IMR-90 (cell line): ENCODE measurements at regions not wholly inside any gene's neighbourhood (a gene's known extent, or its start where the extent isn't known, plus 50 kb on each side); places are given as distances from the start of the nearest gene placed in this dataset.

ENCODE experiments used
- ATAC-seq: fragments of 200-7000 bp; cut with Tn5 transposase; 2 replicates; pipeline ENCODE4 v1.9.1; 2020; ENCODE audit warnings: low read depth, mild to moderate bottlenecking, moderate library complexity
- BruUV-seq: library from RNA; stranded (reverse); fragments of 400-500 nt; replicated peaks from 2 replicates; lab custom pipeline; 2021; lab: Mats Ljungman, UMichigan
- CTCF ChIA-PET: fragments of 300-600 bp; formaldehyde crosslinking; extraction: SDS; loops from one replicate; lab custom pipeline; 2021; ENCODE audit warnings: antibody characterized with exemption; lab: Yijun Ruan, JAX
- POLR2A ChIA-PET: fragments of 300-600 bp; sonication (Branson Sonifier 250); formaldehyde crosslinking; loops from one replicate; lab custom pipeline; 2022; ENCODE audit warnings: antibody characterized with exemption; ENCODE audit not compliant: unreplicated experiment; lab: Charles Lee
- DNase-seq: peaks from one replicate; pipeline ENCODE4 v3.0.0; 2013
- H2AFZ ChIP-seq: replicated peaks from 2 replicates; pipeline ENCODE3; 2013; ENCODE audit warnings: low read length, mild to moderate bottlenecking; ENCODE audit not compliant: poor library complexity
- H2AK5ac ChIP-seq: 2 replicates; pipeline ENCODE4 v1.6.1; 2013; ENCODE audit warnings: low read depth, low read length, inconsistent platforms
- H2AK9ac ChIP-seq: replicated peaks from 2 replicates; pipeline ENCODE3; 2013; ENCODE audit warnings: mild to moderate bottlenecking, low read depth, low read length, moderate library complexity; ENCODE audit not compliant: poor library complexity
- H2BK120ac ChIP-seq: 2 replicates; pipeline ENCODE4 v1.6.1; 2013; ENCODE audit warnings: low read depth, low read length, inconsistent platforms
- H2BK15ac ChIP-seq: 3 replicates; pipeline ENCODE4 v1.6.1; 2013; ENCODE audit warnings: low read depth, low read length, inconsistent platforms
- H2BK20ac ChIP-seq: 2 replicates; pipeline ENCODE4 v1.6.1; 2013; ENCODE audit warnings: low read depth, mild to moderate bottlenecking, inconsistent platforms, low read length, moderate library complexity
- H2BK5ac ChIP-seq: 2 replicates; pipeline ENCODE4 v1.6.1; 2013; ENCODE audit warnings: mild to moderate bottlenecking, low read depth, low read length, inconsistent platforms; ENCODE audit not compliant: poor library complexity, severe bottlenecking
- H3K14ac ChIP-seq: replicated peaks from 2 replicates; pipeline ENCODE4 v1.6.1; 2013; ENCODE audit warnings: low read depth, low read length, inconsistent platforms
- H3K18ac ChIP-seq: 2 replicates; pipeline ENCODE4 v1.6.1; 2013; ENCODE audit warnings: low read depth, low read length, control low read depth
- H3K23ac ChIP-seq: 2 replicates; pipeline ENCODE4 v1.6.1; 2013; ENCODE audit warnings: low read depth, low read length, inconsistent platforms
- H3K27ac ChIP-seq: 2 replicates; pipeline ENCODE4 v1.5.1; 2013; ENCODE audit warnings: mild to moderate bottlenecking, control low read depth, low read length; ENCODE audit not compliant: insufficient read depth
- H3K27me3 ChIP-seq: 2 replicates; pipeline ENCODE4 v1.6.1; 2013; ENCODE audit warnings: low read length; ENCODE audit not compliant: control insufficient read depth, insufficient read depth
- H3K36me3 ChIP-seq: 2 replicates; pipeline ENCODE4 v1.6.1; 2013; ENCODE audit warnings: low read length, mixed read lengths; ENCODE audit not compliant: control insufficient read depth, insufficient read depth
- H3K4ac ChIP-seq: 2 replicates; pipeline ENCODE4 v1.6.1; 2013; ENCODE audit warnings: low read depth, low read length, inconsistent platforms
- H3K4me1 ChIP-seq: 2 replicates; pipeline ENCODE4 v1.6.1; 2013; ENCODE audit warnings: low read length, mixed read lengths; ENCODE audit not compliant: control insufficient read depth, insufficient read depth
- H3K4me2 ChIP-seq: 2 replicates; pipeline ENCODE4 v1.6.1; 2013; ENCODE audit warnings: low read depth, mild to moderate bottlenecking, control low read depth, low read length, moderate library complexity
- H3K4me3 ChIP-seq: 2 replicates; pipeline ENCODE4 v1.5.1; 2013; ENCODE audit warnings: low read depth, mild to moderate bottlenecking, control low read depth, low read length, moderate library complexity; ENCODE audit not compliant: insufficient read depth
- H3K56ac ChIP-seq: 2 replicates; pipeline ENCODE4 v1.6.1; 2013; ENCODE audit warnings: low read length, inconsistent platforms; ENCODE audit not compliant: insufficient read depth; ENCODE audit errors: extremely low read depth
- H3K79me1 ChIP-seq, 2 experiments: 2 replicates each; pipeline ENCODE4 v1.6.1; 2013; ENCODE audit warnings: low read length in 2 of 2, inconsistent platforms in 1 of 2, low read depth in 1 of 2
- H3K9ac ChIP-seq: 2 replicates; pipeline ENCODE4 v1.6.1; 2013; ENCODE audit warnings: low read depth, low read length, control low read depth
- H3K9me1 ChIP-seq: 2 replicates; pipeline ENCODE4 v1.6.1; 2013; ENCODE audit warnings: low read length, inconsistent platforms; ENCODE audit not compliant: insufficient read depth
- H3K9me3 ChIP-seq: 2 replicates; pipeline ENCODE4 v1.6.1; 2013; ENCODE audit warnings: low read length; ENCODE audit not compliant: control insufficient read depth, insufficient read depth
- H4K20me1 ChIP-seq: 2 replicates; pipeline ENCODE4 v1.6.1; 2013; ENCODE audit warnings: low read length, inconsistent platforms; ENCODE audit not compliant: insufficient read depth
- H4K5ac ChIP-seq: 2 replicates; pipeline ENCODE4 v1.6.1; 2013; ENCODE audit warnings: mild to moderate bottlenecking, low read depth, low read length, control low read depth
- H4K8ac ChIP-seq, 2 experiments: 2 replicates each; pipeline ENCODE4 v1.6.1; 2013; ENCODE audit warnings: low read depth in 2 of 2, low read length in 2 of 2, control low read depth in 1 of 2, inconsistent platforms in 1 of 2
- H4K91ac ChIP-seq: 2 replicates; pipeline ENCODE4 v1.6.1; 2013; ENCODE audit warnings: low read depth, low read length, inconsistent platforms; ENCODE audit not compliant: insufficient read depth
- BHLHE40 ChIP-seq: fragments of 150-350 bp; IDR thresholded peaks from 2 replicates; pipeline ENCODE4 v1.6.1; 2016; ENCODE audit warnings: mild to moderate bottlenecking, low read depth, low read length
- CHD1 ChIP-seq: IDR thresholded peaks from 2 replicates; pipeline ENCODE4 v1.6.1; 2012; ENCODE audit warnings: low read depth, low read length, improper control_type of control experiment
- FOS ChIP-seq: fragments of 150-350 bp; IDR thresholded peaks from 2 replicates; pipeline ENCODE4 v1.6.1; 2016; ENCODE audit warnings: low read depth, low read length
- MAFK ChIP-seq: IDR thresholded peaks from 2 replicates; pipeline ENCODE4 v1.6.1; 2012; ENCODE audit warnings: low read depth, low read length, improper control_type of control experiment
- MXI1 ChIP-seq: IDR thresholded peaks from 2 replicates; pipeline ENCODE4 v1.6.1; 2012; ENCODE audit warnings: low read depth, mild to moderate bottlenecking, low read length, moderate library complexity, borderline replicate concordance
- POLR2A ChIP-seq: IDR thresholded peaks from 2 replicates; pipeline ENCODE4 v1.6.1; 2012; ENCODE audit warnings: mild to moderate bottlenecking, low read depth, low read length
- RAD21 ChIP-seq: IDR thresholded peaks from 2 replicates; pipeline ENCODE4 v1.6.1; 2012; ENCODE audit warnings: low read length, improper control_type of control experiment
- RFX5 ChIP-seq: IDR thresholded peaks from 2 replicates; pipeline ENCODE4 v1.8.0; 2012; ENCODE audit warnings: low read depth, mild to moderate bottlenecking, low read length, moderate library complexity
- WGBS, 2 experiments: methylation state at CpG; one replicate each; pipeline versions ENCODE4 v1.1.5 to v1.1.7; 2013; ENCODE audit warnings: missing lambda C conversion rate in 2 of 2; ENCODE audit not compliant: insufficient read length in 1 of 2; ENCODE audit errors: extremely low coverage in 2 of 2; 5-methylcytosine and 5-hydroxymethylcytosine counted together
- dilution Hi-C: fragments of 300-500 bp; cut with HindIII; formaldehyde crosslinking; loops from one replicate; pipeline ENCODE4 v1.14.3; 2018; ENCODE audit warnings: low sequenced_read_pairs; ENCODE audit not compliant: unreplicated experiment
- in situ Hi-C: fragments of 300-500 bp; cut with MboI; formaldehyde crosslinking; loops from 3 replicates; pipeline ENCODE4 v1.14.3; 2019; ENCODE audit warnings: low sequenced_read_pairs, inconsistent platforms, mixed read lengths
- intact Hi-C: fragments of 100-400 bp; cut with micrococcal nuclease; formaldehyde crosslinking; loops from 2 replicates; pipeline ENCODE4 v1.10.0; 2022
- TF ChIP-seq, protein P1 (sequence below): fragments of 150-350 bp; IDR thresholded peaks from 2 replicates; pipeline ENCODE4 v1.6.1; 2017; ENCODE audit warnings: mild to moderate bottlenecking, antibody characterized with exemption, low read length, low read depth
- TF ChIP-seq, protein P2 (sequence below): fragments of 150-350 bp; IDR thresholded peaks from 2 replicates; pipeline ENCODE4 v1.6.1; 2016; ENCODE audit warnings: low read depth, mild to moderate bottlenecking, low read length, moderate library complexity, borderline replicate concordance

DNA sequence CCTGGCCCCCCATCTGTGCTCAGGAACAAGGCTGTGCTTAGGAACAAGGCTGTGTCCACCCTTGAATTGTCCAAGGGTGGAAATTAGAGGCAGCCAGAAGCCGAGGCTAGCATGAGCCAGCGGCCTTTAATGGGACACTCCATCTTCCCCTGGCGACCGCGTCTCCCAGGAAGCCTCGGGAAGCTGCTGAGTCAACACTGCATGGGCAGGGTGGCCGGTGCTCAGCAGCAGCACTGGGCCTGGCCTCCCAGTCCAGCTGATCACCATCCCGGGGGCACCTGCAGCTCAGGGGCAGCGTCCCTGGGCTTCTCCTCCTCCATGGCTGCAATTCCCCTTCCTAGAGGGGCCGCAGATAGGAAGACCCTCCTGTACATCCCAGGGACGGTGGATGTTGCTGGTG, 180.8 kb downstream of the ENGASE start:
- no peak overlapping the region for H3K4ac ChIP-seq
- ATAC-seq: no peak
- peaks cover 27% of the 10 kb centered on the region for H3K27me3 ChIP-seq
- no peak overlapping the region for H2BK20ac ChIP-seq
- in situ Hi-C loops (no loop called here), intact Hi-C loops (no loop called here), dilution Hi-C loops (no loop called here)
- no peak overlapping the region for H4K5ac ChIP-seq
- H3K23ac ChIP-seq: no peak overlapping the region
- H3K4me2 ChIP-seq: no peak overlapping the region
- H3K9me3 ChIP-seq: no peaks in the 10 kb centered on the region
- no peaks in the 10 kb centered on the region for H3K9me1 ChIP-seq
- no peak overlapping the region for H3K4me3 ChIP-seq
- H3K56ac ChIP-seq: no peak overlapping the region
- POLR2A ChIA-PET: no interaction called here
- no peak overlapping the region for H3K9ac ChIP-seq
- TF ChIP-seq FOS (no peak), RFX5 (no peak), MXI1 (no peak), RAD21 (no peak), BHLHE40 (no peak), MAFK (no peak), CHD1 (no peak), POLR2A (no peak)
- TF ChIP-seq, protein P1, sequence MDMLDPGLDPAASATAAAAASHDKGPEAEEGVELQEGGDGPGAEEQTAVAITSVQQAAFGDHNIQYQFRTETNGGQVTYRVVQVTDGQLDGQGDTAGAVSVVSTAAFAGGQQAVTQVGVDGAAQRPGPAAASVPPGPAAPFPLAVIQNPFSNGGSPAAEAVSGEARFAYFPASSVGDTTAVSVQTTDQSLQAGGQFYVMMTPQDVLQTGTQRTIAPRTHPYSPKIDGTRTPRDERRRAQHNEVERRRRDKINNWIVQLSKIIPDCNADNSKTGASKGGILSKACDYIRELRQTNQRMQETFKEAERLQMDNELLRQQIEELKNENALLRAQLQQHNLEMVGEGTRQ: no peak
- TF ChIP-seq, protein P2, sequence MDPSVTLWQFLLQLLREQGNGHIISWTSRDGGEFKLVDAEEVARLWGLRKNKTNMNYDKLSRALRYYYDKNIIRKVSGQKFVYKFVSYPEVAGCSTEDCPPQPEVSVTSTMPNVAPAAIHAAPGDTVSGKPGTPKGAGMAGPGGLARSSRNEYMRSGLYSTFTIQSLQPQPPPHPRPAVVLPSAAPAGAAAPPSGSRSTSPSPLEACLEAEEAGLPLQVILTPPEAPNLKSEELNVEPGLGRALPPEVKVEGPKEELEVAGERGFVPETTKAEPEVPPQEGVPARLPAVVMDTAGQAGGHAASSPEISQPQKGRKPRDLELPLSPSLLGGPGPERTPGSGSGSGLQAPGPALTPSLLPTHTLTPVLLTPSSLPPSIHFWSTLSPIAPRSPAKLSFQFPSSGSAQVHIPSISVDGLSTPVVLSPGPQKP: no peak
- H2AFZ ChIP-seq: no peak overlapping the region
- H3K18ac ChIP-seq: no peak overlapping the region
- no peak overlapping the region for H2AK5ac ChIP-seq
- H3K4me1 ChIP-seq: no peaks in the 10 kb centered on the region
- H4K8ac ChIP-seq: no peak overlapping the region
- no peaks in the 10 kb centered on the region for H3K36me3 ChIP-seq
- WGBS, 2 experiments: 79% methylated on average over 5 of the region's 11 CpGs; no CpG with 5 or more reads in 1 of the 2 experiments
- no peak overlapping the region for H4K91ac ChIP-seq
- H4K20me1 ChIP-seq: no peaks in the 10 kb centered on the region
- no peak overlapping the region for H3K27ac ChIP-seq
- H2BK5ac ChIP-seq: no peak overlapping the region
- CTCF ChIA-PET: no interaction called here
- H2AK9ac ChIP-seq: no peak overlapping the region
- no peak overlapping the region for H3K14ac ChIP-seq
- H3K79me1 ChIP-seq: no peaks in the 10 kb centered on the region
- no TSS peak for BruUV-seq
- H2BK15ac ChIP-seq: no peak overlapping the region
- DNase-seq: no peak
- no peak overlapping the region for H2BK120ac ChIP-seq
